ENCODE measurements at regions not wholly inside any gene's neighbourhood (a gene's known extent, or its start where the extent isn't known, plus 50 kb on each side); places are given as distances from the start of the nearest gene placed in this dataset.

- no peaks in the 10 kb centered on the region for H3K9me3 ChIP-seq
Measured at GRCh38 chrX:144819406-144819805, 427.9 kb upstream of the SPANXN1 start.

GRCh38 chrX:144840616-144841015 lies 406.7 kb upstream of the SPANXN1 start:
- WGBS, 2 donors = 55 to 73% methylated on average over 1 of the region's 1 CpG
- H3K4me3 ChIP-seq = no peak overlapping the region
- no peaks in the 10 kb centered on the region for H3K9me3 ChIP-seq
- no peaks in the 10 kb centered on the region for H3K4me1 ChIP-seq
- H3K36me3 ChIP-seq (ENCODE audit: low read depth, missing control alignments) = no peaks in the 10 kb centered on the region
- no peak overlapping the region for H3K27ac ChIP-seq
- intact Hi-C loops (cut with DNase I; ENCODE audit: low total_unique reads) = no loop called here
- DNase-seq = no peak
- H3K27me3 ChIP-seq = no peaks in the 10 kb centered on the region
- TF ChIP-seq POLR2A (IDR thresholded peaks at IDR 0.05) (no peak), CTCF (IDR thresholded peaks at IDR 0.05) (no peak)

More at GRCh38 chrX:144819406-144819805, 427.9 kb upstream of the SPANXN1 start:
- Histone ChIP-seq H3K27ac (no peak overlapping the region), H3K4me1 (no peaks in the 10 kb centered on the region), H3K36me3 (ENCODE audit: low read depth, missing control alignments) (no peaks in the 10 kb centered on the region), H3K4me3 (no peak overlapping the region), H3K27me3 (no peaks in the 10 kb centered on the region)
- TF ChIP-seq POLR2A (IDR thresholded peaks at IDR 0.05) (no peak), CTCF (IDR thresholded peaks at IDR 0.05) (no peak)
- DNase-seq = no peak
- intact Hi-C loops (cut with DNase I; ENCODE audit: low total_unique reads) = no loop called here

- WGBS, 2 donors = 74 to 95% methylated on average over 2 of the region's 2 CpGs
- no peak for TF ChIP-seq POLR2A (IDR thresholded peaks at IDR 0.05)
- TF ChIP-seq CTCF (IDR thresholded peaks at IDR 0.05) = no peak
- Histone ChIP-seq H3K4me1 (no peaks in the 10 kb centered on the region), H3K27me3 (no peaks in the 10 kb centered on the region), H3K36me3 (ENCODE audit: low read depth, missing control alignments) (no peaks in the 10 kb centered on the region), H3K4me3 (no peak overlapping the region), H3K27ac (no peak overlapping the region), H3K9me3 (no peaks in the 10 kb centered on the region)
- no peak for DNase-seq
- intact Hi-C loops (cut with DNase I; ENCODE audit: low total_unique reads) = no loop called here
Measured at GRCh38 chrX:144849141-144849540, 398.2 kb upstream of the SPANXN1 start.

DNA sequence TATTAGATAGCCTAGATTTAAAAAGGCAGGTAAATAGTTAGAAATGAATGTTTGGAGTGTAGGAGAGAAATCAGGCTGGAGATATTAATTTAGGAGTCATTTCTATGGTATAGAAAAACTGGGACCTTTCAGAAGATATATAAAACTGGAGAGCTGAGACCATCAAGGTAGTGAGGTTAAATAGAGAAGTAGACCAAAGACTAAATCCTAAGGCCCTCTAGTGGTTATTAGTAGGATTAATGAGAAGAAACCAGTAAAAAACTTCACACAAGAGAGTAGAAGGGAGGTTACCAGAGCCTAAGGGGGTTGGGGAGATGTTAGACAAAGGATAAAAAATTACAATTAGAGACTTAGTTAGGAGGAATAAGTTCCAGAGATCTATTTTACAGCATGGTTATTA lies 351.0 kb upstream of the SPANXN1 start:
- Histone ChIP-seq H3K9me3 (no peaks in the 10 kb centered on the region), H3K27ac (no peak overlapping the region), H3K36me3 (ENCODE audit: low read depth, missing control alignments) (no peaks in the 10 kb centered on the region), H3K4me3 (no peak overlapping the region), H3K4me1 (no peaks in the 10 kb centered on the region), H3K27me3 (no peaks in the 10 kb centered on the region)
- no peak for TF ChIP-seq CTCF (IDR thresholded peaks at IDR 0.05)
- TF ChIP-seq POLR2A (IDR thresholded peaks at IDR 0.05) = no peak
- intact Hi-C loops (cut with DNase I; ENCODE audit: low total_unique reads) = no loop called here
- no peak for DNase-seq

DNA sequence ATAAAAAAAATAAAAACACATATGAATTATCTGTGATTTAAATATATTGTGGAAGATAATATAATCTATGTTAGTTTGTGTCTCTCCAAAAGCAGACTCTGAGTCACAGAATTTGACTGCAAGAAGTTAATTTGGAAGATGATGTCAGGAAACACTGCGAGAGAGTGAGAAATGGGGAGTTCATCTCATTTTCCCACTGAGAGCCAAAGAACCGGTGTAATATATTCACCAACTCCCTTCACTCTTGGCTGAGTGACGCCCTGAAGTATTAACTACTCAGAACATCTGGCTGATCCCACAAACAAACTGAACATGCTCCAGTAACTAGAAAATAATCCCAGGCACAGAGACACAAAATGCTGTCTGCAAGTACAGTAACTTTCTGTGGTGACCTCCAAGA lies 345.8 kb upstream of the SPANXN1 start:
- H3K27ac ChIP-seq = no peak overlapping the region
- no peaks in the 10 kb centered on the region for H3K9me3 ChIP-seq
- no peak overlapping the region for H3K4me3 ChIP-seq
- 67 to 83% methylated on average over 3 of the region's 3 CpGs for WGBS, 2 donors
- H3K36me3 ChIP-seq (ENCODE audit: low read depth, missing control alignments) = no peaks in the 10 kb centered on the region
- H3K4me1 ChIP-seq = no peaks in the 10 kb centered on the region
- TF ChIP-seq CTCF (IDR thresholded peaks at IDR 0.05) = no peak
- no peak for TF ChIP-seq POLR2A (IDR thresholded peaks at IDR 0.05)
- intact Hi-C loops (cut with DNase I; ENCODE audit: low total_unique reads) = no loop called here
- no peaks in the 10 kb centered on the region for H3K27me3 ChIP-seq
- no peak for DNase-seq
